OCI-LY7 (cell line): ENCODE measurements at regions not wholly inside any gene's neighbourhood (a gene's known extent, or its start where the extent isn't known, plus 50 kb on each side); places are given as distances from the start of the nearest gene placed in this dataset.

Experiments used
- BruUV-seq: library from RNA; stranded (reverse); fragments of 400-500 nt; replicated peaks from 2 replicates; lab custom pipeline; 2021; lab: Mats Ljungman, UMichigan
- CTCF ChIA-PET: fragments of 300-600 bp; sonication (Branson Sonifier 250); formaldehyde crosslinking; loops from one replicate; lab custom pipeline; 2022; ENCODE audit warnings: antibody characterized with exemption; ENCODE audit not compliant: unreplicated experiment; lab: Charles Lee
- POLR2A ChIA-PET: fragments of 300-600 bp; sonication (Branson Sonifier 250); formaldehyde crosslinking; loops from one replicate; lab custom pipeline; 2022; ENCODE audit warnings: antibody characterized with exemption; lab: Charles Lee
- DNase-seq: peaks from one replicate; pipeline ENCODE4 v3.0.0-alpha.2; 2015; ENCODE audit warnings: low spot score
- H2AFZ ChIP-seq: fragments of 200-600 bp; sonication (generic), shearing (Covaris generic); 2 replicates; pipeline ENCODE4 v1.6.1; 2014; ENCODE audit warnings: mild to moderate bottlenecking, antibody characterized with exemption, low read length, moderate library complexity
- H3K27ac ChIP-seq: fragments of 200-600 bp; sonication (generic); 2 replicates; pipeline ENCODE4 v1.5.1; 2014; ENCODE audit warnings: mixed run types, low read depth, mild to moderate bottlenecking, moderate library complexity, low read length, inconsistent platforms; ENCODE audit not compliant: poor library complexity, severe bottlenecking
- H3K36me3 ChIP-seq: fragments of 200-600 bp; sonication (generic); 2 replicates; pipeline ENCODE4 v1.6.1; 2014; ENCODE audit warnings: mild to moderate bottlenecking, antibody characterized with exemption, low read length, moderate library complexity, mixed read lengths; ENCODE audit not compliant: insufficient read depth
- H3K4me1 ChIP-seq: fragments of 200-600 bp; sonication (generic); 2 replicates; pipeline ENCODE4 v1.5.1; 2014; ENCODE audit warnings: mild to moderate bottlenecking, low read length; ENCODE audit not compliant: insufficient read depth, poor library complexity, severe bottlenecking
- H3K4me2 ChIP-seq: fragments of 200-600 bp; sonication (generic); 2 replicates; pipeline ENCODE4 v1.6.1; 2014; ENCODE audit warnings: mild to moderate bottlenecking, low read length
- H3K4me3 ChIP-seq: fragments of 200-600 bp; sonication (generic); 2 replicates; pipeline ENCODE4 v1.5.1; 2014; ENCODE audit warnings: mild to moderate bottlenecking, low read depth, low read length; ENCODE audit not compliant: poor library complexity, severe bottlenecking
- H3K79me2 ChIP-seq: fragments of 200-600 bp; sonication (generic); 2 replicates; pipeline ENCODE4 v1.6.1; 2016; ENCODE audit warnings: low read depth, mild to moderate bottlenecking, low read length, moderate library complexity, mixed read lengths; ENCODE audit not compliant: insufficient read depth
- H3K9me2 ChIP-seq: fragments of 200-600 bp; sonication (generic); 2 replicates; pipeline ENCODE4 v1.6.1; 2016; ENCODE audit warnings: mild to moderate bottlenecking, low read length, mixed read lengths; ENCODE audit not compliant: insufficient read depth
- H3K9me3 ChIP-seq: fragments of 200-600 bp; sonication (generic); 2 replicates; pipeline ENCODE4 v1.6.1; 2014; ENCODE audit warnings: mild to moderate bottlenecking, mixed run types, low read length, mixed read lengths
- H4K20me1 ChIP-seq: fragments of 200-600 bp; sonication (generic); 2 replicates; pipeline ENCODE4 v1.6.1; 2014; ENCODE audit warnings: mild to moderate bottlenecking, antibody characterized with exemption, low read length, moderate library complexity, mixed read lengths; ENCODE audit not compliant: insufficient read depth
- EZH2phosphoT487 ChIP-seq: fragments of 200-600 bp; sonication (generic); IDR thresholded peaks from 2 replicates; pipeline ENCODE4 v1.6.1; 2018; ENCODE audit warnings: low read depth, borderline replicate concordance, mild to moderate bottlenecking, mixed run types, antibody characterized with exemption, low read length, moderate library complexity, mixed read lengths
- intact Hi-C: fragments of 100-400 bp; cut with micrococcal nuclease; formaldehyde crosslinking; loops from one replicate; pipeline ENCODE4 v1.10.0; 2022; ENCODE audit not compliant: unreplicated experiment
- TF ChIP-seq, protein P1 (sequence below): fragments of 200-600 bp; sonication (generic); conservative IDR thresholded peaks from 2 replicates; pipeline ENCODE4 v1.5.1; 2014; ENCODE audit warnings: mild to moderate bottlenecking, antibody characterized with exemption, low read length, moderate library complexity, mixed read lengths

DNA sequence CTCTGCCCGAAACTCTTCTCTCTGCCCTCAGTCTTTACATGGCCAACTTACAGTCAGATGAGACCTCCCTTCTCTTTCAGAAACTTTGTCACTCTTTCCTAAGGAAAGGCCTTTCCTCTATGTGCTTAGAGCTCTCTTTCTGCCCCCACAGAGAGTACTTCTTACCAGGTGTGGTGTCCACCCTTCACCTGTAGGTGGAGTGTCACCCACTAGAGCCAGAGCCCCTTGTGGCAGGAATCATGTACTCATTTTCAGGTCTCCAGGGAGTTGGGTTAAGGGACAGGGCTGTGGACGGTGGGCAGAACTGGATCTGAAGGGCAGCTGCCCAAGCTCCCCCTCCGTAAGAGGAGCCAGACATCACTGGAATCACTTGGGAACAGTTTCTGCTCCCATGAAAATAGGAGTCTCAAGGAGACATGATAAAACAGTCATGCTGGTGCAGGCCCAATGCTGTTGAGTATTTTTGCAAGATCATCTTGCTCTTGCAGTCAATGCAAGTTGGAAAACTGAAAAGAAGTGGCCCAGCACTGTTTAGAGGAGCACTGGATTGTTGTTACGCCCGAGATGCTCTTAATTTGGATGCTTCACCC, 436.7 kb downstream of the ZSWIM6 start:
- Histone ChIP-seq H3K4me2 (no peak overlapping the region), H3K9me2 (no peaks in the 10 kb centered on the region), H3K4me1 (no peaks in the 10 kb centered on the region), H3K4me3 (no peak overlapping the region), H3K27ac (no peak overlapping the region), H3K36me3 (no peaks in the 10 kb centered on the region), H3K79me2 (no peaks in the 10 kb centered on the region), H2AFZ (no peak overlapping the region), H3K9me3 (no peaks in the 10 kb centered on the region), H4K20me1 (no peaks in the 10 kb centered on the region)
- ChIA-PET POLR2A (no interaction called here), CTCF (no interaction called here)
- no peak for TF ChIP-seq EZH2phosphoT487
- TF ChIP-seq, protein P1, sequence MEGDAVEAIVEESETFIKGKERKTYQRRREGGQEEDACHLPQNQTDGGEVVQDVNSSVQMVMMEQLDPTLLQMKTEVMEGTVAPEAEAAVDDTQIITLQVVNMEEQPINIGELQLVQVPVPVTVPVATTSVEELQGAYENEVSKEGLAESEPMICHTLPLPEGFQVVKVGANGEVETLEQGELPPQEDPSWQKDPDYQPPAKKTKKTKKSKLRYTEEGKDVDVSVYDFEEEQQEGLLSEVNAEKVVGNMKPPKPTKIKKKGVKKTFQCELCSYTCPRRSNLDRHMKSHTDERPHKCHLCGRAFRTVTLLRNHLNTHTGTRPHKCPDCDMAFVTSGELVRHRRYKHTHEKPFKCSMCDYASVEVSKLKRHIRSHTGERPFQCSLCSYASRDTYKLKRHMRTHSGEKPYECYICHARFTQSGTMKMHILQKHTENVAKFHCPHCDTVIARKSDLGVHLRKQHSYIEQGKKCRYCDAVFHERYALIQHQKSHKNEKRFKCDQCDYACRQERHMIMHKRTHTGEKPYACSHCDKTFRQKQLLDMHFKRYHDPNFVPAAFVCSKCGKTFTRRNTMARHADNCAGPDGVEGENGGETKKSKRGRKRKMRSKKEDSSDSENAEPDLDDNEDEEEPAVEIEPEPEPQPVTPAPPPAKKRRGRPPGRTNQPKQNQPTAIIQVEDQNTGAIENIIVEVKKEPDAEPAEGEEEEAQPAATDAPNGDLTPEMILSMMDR = peak; percentile 83
- intact Hi-C loops = no loop called here
- no TSS peak for BruUV-seq
- peak; percentile 54 for DNase-seq

DNA sequence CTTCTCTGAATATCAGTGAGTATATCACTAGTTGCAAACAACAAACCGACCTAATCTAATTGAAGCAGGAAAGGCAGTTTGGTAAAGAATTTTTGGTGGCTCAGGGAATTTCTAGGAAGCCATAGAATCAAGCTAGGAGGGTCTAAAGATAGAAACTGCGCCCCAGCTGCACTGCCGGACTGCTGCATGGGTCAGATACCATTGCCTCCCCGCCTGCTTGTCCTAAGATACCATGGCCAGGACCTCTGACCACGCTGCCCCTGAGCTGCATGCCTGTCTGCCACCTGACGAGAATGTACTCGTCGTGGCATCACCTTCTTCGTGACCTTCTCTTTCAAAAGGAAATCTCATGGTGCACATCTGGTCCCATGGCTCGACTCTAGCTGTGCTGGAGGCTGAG, 439.0 kb downstream of the ZSWIM6 start:
- Histone ChIP-seq H4K20me1 (no peaks in the 10 kb centered on the region), H3K4me3 (no peak overlapping the region), H3K27ac (no peak overlapping the region), H3K79me2 (no peaks in the 10 kb centered on the region), H2AFZ (no peak overlapping the region), H3K36me3 (no peaks in the 10 kb centered on the region), H3K9me2 (no peaks in the 10 kb centered on the region), H3K9me3 (no peaks in the 10 kb centered on the region), H3K4me1 (no peaks in the 10 kb centered on the region), H3K4me2 (no peak overlapping the region)
- BruUV-seq = no TSS peak
- intact Hi-C loops = no loop called here
- DNase-seq = no peak
- POLR2A ChIA-PET = no interaction called here
- TF ChIP-seq EZH2phosphoT487 = no peak
- TF ChIP-seq, protein P1 = no peak
- CTCF ChIA-PET = no interaction called here

DNA sequence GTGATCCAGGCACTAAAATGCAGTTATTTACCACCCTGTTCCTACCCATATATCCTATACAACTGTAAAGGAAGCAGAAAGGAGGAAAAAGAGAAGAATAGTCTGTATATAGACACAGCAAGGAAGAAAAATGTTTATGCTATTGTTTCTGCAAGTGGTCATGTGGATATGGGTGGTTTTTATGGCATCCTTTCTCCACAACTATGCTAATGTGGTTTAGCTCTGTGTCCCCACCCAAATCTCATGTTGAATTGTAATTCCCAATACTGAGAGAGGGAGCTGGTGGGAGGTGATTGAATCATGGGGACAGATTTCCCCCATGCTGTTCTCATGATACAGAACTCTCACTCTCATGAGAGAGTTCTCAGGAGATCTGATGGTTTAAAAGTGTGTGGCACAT, 439.8 kb downstream of the ZSWIM6 start:
- Histone ChIP-seq H3K4me2 (no peak overlapping the region), H3K27ac (no peak overlapping the region), H4K20me1 (no peaks in the 10 kb centered on the region), H3K4me1 (no peaks in the 10 kb centered on the region), H3K36me3 (no peaks in the 10 kb centered on the region), H2AFZ (no peak overlapping the region), H3K9me3 (no peaks in the 10 kb centered on the region), H3K79me2 (no peaks in the 10 kb centered on the region), H3K4me3 (no peak overlapping the region), H3K9me2 (no peaks in the 10 kb centered on the region)
- TF ChIP-seq, protein P1 = no peak
- no peak for TF ChIP-seq EZH2phosphoT487
- CTCF ChIA-PET = no interaction called here
- DNase-seq = no peak
- BruUV-seq = no TSS peak
- POLR2A ChIA-PET = no interaction called here
- intact Hi-C loops = no loop called here
